ENCODE measurements at regions not wholly inside any gene's neighbourhood (a gene's known extent, or its start where the extent isn't known, plus 50 kb on each side); places are given as distances from the start of the nearest gene placed in this dataset.

- no peak overlapping the region for H3K4me3 ChIP-seq (ENCODE audit: insufficient read depth, low read depth, low read length)
- H3K27me3 ChIP-seq (ENCODE audit: control insufficient read depth, insufficient read depth, low read length): no peaks in the 10 kb centered on the region
- DNase-seq: no peak
- no peaks in the 10 kb centered on the region for H3K36me3 ChIP-seq (replicated peaks; ENCODE audit: control insufficient read depth, insufficient read depth, low read length)
These were observed 109.1 kb downstream of the KCTD12 start for GRCh38 chr13:76777096-76777495.

- Histone ChIP-seq H3K27me3 (ENCODE audit: control insufficient read depth, insufficient read depth, low read length) (no peaks in the 10 kb centered on the region), H3K36me3 (replicated peaks; ENCODE audit: control insufficient read depth, insufficient read depth, low read length) (no peaks in the 10 kb centered on the region), H3K4me3 (ENCODE audit: insufficient read depth, low read depth, low read length) (no peak overlapping the region)
- DNase-seq: no peak
These were observed 111.0 kb downstream of the KCTD12 start for GRCh38 chr13:76775088-76775740.

- Histone ChIP-seq H3K27me3 (ENCODE audit: control insufficient read depth, insufficient read depth, low read length) (no peaks in the 10 kb centered on the region), H3K4me3 (ENCODE audit: insufficient read depth, low read depth, low read length) (no peak overlapping the region), H3K36me3 (replicated peaks; ENCODE audit: control insufficient read depth, insufficient read depth, low read length) (no peaks in the 10 kb centered on the region)
- no peak for DNase-seq
These were observed 112.6 kb downstream of the KCTD12 start for GRCh38 chr13:76773448-76774094.

- no peaks in the 10 kb centered on the region for H3K36me3 ChIP-seq (replicated peaks; ENCODE audit: control insufficient read depth, insufficient read depth, low read length)
- H3K4me3 ChIP-seq (ENCODE audit: insufficient read depth, low read depth, low read length): no peak overlapping the region
- H3K27me3 ChIP-seq (ENCODE audit: control insufficient read depth, insufficient read depth, low read length): no peaks in the 10 kb centered on the region
- no peak for DNase-seq
These were observed 114.0 kb downstream of the KCTD12 start for GRCh38 chr13:76772241-76772640.

DNA sequence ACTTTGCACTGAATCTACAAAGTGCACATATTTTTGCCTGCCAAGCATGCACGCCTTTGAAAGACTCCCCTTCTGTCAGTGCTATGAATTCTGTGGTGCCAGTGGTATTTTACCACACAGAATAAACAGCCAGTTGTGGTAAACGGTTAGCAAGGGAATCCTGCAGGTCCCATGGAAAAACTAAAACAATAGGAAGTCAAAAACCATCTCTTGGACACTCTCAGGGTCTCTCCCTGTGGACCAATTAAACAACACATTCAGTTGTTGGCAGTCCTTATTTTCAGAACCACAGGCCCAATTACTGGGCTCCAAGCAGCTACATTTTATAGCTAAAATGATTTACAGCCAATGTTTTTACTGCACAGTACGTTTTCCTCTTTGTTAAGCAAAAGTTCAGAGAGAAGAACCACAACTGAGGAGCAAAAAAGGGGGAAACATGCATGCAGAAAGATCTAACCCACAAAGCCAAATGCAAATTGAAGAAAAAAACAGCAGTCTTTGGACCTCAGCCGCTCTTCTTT, 116.9 kb downstream of the KCTD12 start:
- Histone ChIP-seq H3K36me3 (replicated peaks; ENCODE audit: control insufficient read depth, insufficient read depth, low read length) (no peaks in the 10 kb centered on the region), H3K27me3 (ENCODE audit: control insufficient read depth, insufficient read depth, low read length) (no peaks in the 10 kb centered on the region), H3K4me3 (ENCODE audit: insufficient read depth, low read depth, low read length) (no peak overlapping the region)
- DNase-seq: no peak

DNA sequence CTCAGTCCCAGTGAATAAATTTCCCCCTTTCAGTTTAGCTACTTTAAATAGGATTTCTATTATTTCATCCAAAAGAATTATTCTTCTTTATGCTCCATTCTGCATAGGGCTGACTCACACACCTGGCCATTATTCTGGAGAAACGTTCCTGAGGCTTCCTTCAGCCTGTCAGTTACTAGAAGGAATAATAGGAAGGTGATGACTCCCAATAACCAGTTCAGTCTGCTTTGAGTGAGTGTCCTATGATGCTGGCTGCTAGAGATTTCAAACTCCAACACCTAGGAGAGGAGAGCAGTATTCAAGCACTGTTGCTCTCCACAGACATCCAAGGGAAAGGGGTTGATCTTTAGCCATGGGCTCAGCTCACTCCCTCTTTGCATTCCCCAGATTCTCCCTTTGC, 117.8 kb downstream of the KCTD12 start:
- Histone ChIP-seq H3K36me3 (replicated peaks; ENCODE audit: control insufficient read depth, insufficient read depth, low read length) (no peaks in the 10 kb centered on the region), H3K27me3 (ENCODE audit: control insufficient read depth, insufficient read depth, low read length) (no peaks in the 10 kb centered on the region), H3K4me3 (ENCODE audit: insufficient read depth, low read depth, low read length) (no peak overlapping the region)
- DNase-seq: no peak

GRCh38 chr13:76764916-76765315, 121.3 kb downstream of the KCTD12 start:
- Histone ChIP-seq H3K4me3 (ENCODE audit: insufficient read depth, low read depth, low read length) (no peak overlapping the region), H3K36me3 (replicated peaks; ENCODE audit: control insufficient read depth, insufficient read depth, low read length) (no peaks in the 10 kb centered on the region), H3K27me3 (ENCODE audit: control insufficient read depth, insufficient read depth, low read length) (no peaks in the 10 kb centered on the region)
- no peak for DNase-seq

DNA sequence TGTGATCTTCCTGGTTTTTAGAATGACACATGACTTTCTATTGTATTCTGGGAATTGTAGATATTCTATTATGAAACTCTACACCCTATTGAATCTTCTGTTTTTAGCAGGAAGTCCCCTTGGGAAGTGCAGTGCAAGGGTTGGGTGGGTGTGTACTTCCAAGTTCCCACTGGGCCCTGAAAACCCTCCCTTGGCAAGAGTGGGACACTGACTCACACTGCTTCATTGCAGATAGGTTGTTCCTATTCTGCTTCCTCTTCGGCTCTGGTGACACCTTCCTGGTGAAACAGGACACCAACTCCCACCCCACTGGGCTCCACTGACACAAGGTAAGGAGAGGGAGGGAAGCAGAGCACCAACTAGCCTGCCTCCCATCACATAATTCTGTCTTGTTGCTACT, 121.8 kb downstream of the KCTD12 start:
- Histone ChIP-seq H3K27me3 (ENCODE audit: control insufficient read depth, insufficient read depth, low read length) (no peaks in the 10 kb centered on the region), H3K4me3 (ENCODE audit: insufficient read depth, low read depth, low read length) (no peak overlapping the region), H3K36me3 (replicated peaks; ENCODE audit: control insufficient read depth, insufficient read depth, low read length) (no peaks in the 10 kb centered on the region)
- DNase-seq: no peak

DNA sequence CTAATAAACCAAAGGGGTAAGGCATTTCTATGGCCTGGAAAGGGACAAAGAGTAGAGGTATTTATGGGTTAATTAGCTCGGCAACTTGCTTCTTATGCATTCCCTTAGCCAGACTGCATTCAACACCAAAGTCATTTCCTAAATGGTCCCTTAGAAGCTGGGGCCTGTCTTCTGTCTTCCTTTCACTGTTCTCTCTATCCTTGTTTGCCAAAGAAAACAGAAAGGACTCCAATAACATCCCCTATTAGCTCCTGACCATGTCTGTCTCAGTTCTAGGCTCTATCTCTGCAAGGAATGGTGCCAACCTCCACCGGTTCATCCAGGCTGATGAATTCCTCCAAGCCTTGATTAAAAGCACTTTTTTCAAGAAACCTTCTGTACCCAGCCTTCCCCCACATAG, 123.5 kb downstream of the KCTD12 start:
- H3K36me3 ChIP-seq (replicated peaks; ENCODE audit: control insufficient read depth, insufficient read depth, low read length): no peaks in the 10 kb centered on the region
- no peaks in the 10 kb centered on the region for H3K27me3 ChIP-seq (ENCODE audit: control insufficient read depth, insufficient read depth, low read length)
- DNase-seq: no peak
- H3K4me3 ChIP-seq (ENCODE audit: insufficient read depth, low read depth, low read length): no peak overlapping the region

DNA sequence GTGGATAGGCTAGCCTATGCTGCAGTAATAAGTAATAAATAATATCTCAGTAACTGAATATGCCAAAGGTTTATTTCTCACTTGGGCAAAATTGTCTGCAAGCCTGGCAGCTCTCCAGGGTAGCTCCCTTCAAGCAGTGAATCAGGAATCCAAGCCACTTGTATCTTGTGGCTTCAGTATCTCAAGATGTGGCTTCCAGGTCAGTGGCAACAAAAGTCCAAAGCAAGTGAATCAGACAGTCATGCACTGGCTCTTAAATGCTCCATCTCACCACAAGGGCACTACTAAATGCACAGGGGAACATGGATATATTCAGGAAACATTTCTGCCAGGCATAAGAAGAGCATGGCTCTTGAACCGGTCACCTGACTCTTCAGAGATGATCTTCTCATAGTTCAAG, 126.3 kb downstream of the KCTD12 start:
- no peak for DNase-seq
- Histone ChIP-seq H3K4me3 (ENCODE audit: insufficient read depth, low read depth, low read length) (no peak overlapping the region), H3K36me3 (replicated peaks; ENCODE audit: control insufficient read depth, insufficient read depth, low read length) (no peaks in the 10 kb centered on the region), H3K27me3 (ENCODE audit: control insufficient read depth, insufficient read depth, low read length) (no peaks in the 10 kb centered on the region)

- no peak overlapping the region for H3K4me3 ChIP-seq (ENCODE audit: insufficient read depth, low read depth, low read length)
- no peak for DNase-seq
- H3K27me3 ChIP-seq (ENCODE audit: control insufficient read depth, insufficient read depth, low read length): no peaks in the 10 kb centered on the region
- H3K36me3 ChIP-seq (replicated peaks; ENCODE audit: control insufficient read depth, insufficient read depth, low read length): no peaks in the 10 kb centered on the region
These were observed 127.5 kb downstream of the KCTD12 start for GRCh38 chr13:76758738-76759137.

GRCh38 chr13:76758257-76758656, 127.9 kb downstream of the KCTD12 start:
- DNase-seq: no peak
- Histone ChIP-seq H3K27me3 (ENCODE audit: control insufficient read depth, insufficient read depth, low read length) (no peaks in the 10 kb centered on the region), H3K4me3 (ENCODE audit: insufficient read depth, low read depth, low read length) (no peak overlapping the region), H3K36me3 (replicated peaks; ENCODE audit: control insufficient read depth, insufficient read depth, low read length) (no peaks in the 10 kb centered on the region)

- no peak overlapping the region for H3K4me3 ChIP-seq (ENCODE audit: insufficient read depth, low read depth, low read length)
- DNase-seq: no peak
- H3K36me3 ChIP-seq (replicated peaks; ENCODE audit: control insufficient read depth, insufficient read depth, low read length): no peaks in the 10 kb centered on the region
- H3K27me3 ChIP-seq (ENCODE audit: control insufficient read depth, insufficient read depth, low read length): no peaks in the 10 kb centered on the region
These were observed 129.8 kb downstream of the KCTD12 start for GRCh38 chr13:76756451-76756850.

- DNase-seq: no peak
- Histone ChIP-seq H3K27me3 (ENCODE audit: control insufficient read depth, insufficient read depth, low read length) (no peaks in the 10 kb centered on the region), H3K4me3 (ENCODE audit: insufficient read depth, low read depth, low read length) (no peak overlapping the region), H3K36me3 (replicated peaks; ENCODE audit: control insufficient read depth, insufficient read depth, low read length) (no peaks in the 10 kb centered on the region)
These were observed 131.8 kb downstream of the KCTD12 start for GRCh38 chr13:76754414-76754813.

DNA sequence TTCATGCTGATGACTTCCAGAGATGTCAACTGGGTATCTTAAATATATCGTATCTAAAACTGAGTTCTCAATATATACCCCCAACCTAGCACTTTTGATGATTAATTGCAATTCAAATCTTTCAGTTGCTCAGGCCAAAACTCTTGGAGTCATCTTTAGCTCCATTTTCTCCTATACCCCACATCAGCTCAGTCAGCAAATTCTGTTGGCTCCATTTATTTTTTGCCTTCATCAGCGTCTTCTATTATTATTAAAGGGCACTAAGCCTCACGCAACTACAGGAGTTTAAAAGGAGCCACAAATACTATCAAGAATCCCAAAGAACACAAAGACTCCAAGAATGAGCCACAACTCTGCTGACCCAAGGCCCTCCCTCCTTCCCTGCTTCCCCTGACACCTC, 134.9 kb downstream of the KCTD12 start:
- no peaks in the 10 kb centered on the region for H3K36me3 ChIP-seq (replicated peaks; ENCODE audit: control insufficient read depth, insufficient read depth, low read length)
- no peak for DNase-seq
- H3K27me3 ChIP-seq (ENCODE audit: control insufficient read depth, insufficient read depth, low read length): no peaks in the 10 kb centered on the region
- H3K4me3 ChIP-seq (ENCODE audit: insufficient read depth, low read depth, low read length): no peak overlapping the region
